ENCODE measurements at regions not wholly inside any gene's neighbourhood (a gene's known extent, or its start where the extent isn't known, plus 50 kb on each side); places are given as distances from the start of the nearest gene placed in this dataset.
"Not testable (repeated sequence)": the region's sequence is repeated elsewhere in the genome, so short reads cannot be mapped to it uniquely, and the experiment has no call there.

DNA sequence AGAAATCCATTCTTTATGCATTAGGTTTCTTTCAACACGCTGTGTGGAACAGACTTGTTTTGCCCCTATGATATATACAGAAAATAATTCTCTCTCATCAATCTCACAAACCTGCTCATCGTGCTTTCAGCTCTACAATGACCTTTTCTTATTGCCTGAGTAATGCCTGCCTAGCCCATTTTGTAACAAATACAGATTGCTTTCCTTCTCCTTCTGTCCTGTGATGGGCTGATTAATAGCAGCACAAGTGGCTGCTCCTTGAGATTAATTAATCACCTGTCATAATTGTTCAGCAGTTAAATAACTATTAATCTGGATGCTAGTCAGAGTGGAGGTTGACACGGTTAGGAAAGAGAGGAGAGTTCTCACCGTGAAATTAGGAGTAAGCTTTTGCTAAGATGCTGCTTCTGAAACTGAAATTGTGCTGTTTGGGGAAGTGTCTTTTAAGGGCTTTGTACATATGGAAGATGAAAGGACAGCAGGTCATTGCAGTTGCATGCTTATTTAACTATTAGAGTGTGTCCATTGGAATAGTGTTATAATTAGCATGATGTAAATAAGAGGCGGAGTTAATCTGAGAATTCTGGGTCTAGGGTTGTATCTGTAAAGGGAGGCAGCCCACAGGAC, 1430.5 kb downstream of the FAM181B start:
- DNase-seq (ENCODE audit: low read depth, low spot score) = no peak

DNA sequence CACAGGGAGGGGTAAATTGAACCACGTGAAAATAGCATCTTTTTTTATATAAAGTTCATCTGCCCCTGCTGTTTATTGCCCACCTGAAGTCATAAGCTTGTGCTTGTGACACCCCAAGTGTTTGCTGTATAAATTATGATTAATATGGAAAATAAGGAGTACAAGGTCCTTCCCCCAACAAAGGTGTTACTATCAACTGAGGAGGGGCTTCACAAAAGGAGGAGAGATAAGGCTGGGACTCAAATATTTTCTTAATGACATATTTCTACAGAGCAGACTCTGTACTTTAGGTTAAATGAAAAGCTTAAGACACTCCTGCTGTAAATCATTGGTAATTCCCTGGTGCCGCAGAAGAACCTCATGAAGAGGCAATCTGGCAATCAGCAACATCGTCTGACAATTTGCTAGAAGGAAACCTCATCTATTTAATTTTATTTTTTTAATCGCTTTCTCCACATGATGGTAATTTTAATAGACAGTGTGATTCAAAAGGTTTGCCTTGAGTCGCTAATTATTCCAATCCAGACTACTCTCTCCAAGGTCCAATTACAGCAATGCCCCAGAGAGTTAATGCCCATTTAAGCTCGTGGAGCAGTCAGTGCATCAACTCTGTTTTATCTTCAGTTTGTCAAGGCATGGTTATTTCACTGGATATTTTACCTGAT, 1432.4 kb downstream of the FAM181B start:
- no peak for DNase-seq (ENCODE audit: low read depth, low spot score)

- no peak for DNase-seq (ENCODE audit: low read depth, low spot score)
Measured at GRCh38 chr11:81286959-81287358, 1446.7 kb downstream of the FAM181B start.

GRCh38 chr11:81286550-81286949, 1447.1 kb downstream of the FAM181B start:
- no peak for DNase-seq (ENCODE audit: low read depth, low spot score)

GRCh38 chr11:81280228-81280627, 1453.4 kb downstream of the FAM181B start:
- not testable (repeated sequence) for DNase-seq (ENCODE audit: low read depth, low spot score)

- no peak for DNase-seq (ENCODE audit: low read depth, low spot score)
Measured at GRCh38 chr11:81278991-81279390, 1454.7 kb downstream of the FAM181B start.

DNA sequence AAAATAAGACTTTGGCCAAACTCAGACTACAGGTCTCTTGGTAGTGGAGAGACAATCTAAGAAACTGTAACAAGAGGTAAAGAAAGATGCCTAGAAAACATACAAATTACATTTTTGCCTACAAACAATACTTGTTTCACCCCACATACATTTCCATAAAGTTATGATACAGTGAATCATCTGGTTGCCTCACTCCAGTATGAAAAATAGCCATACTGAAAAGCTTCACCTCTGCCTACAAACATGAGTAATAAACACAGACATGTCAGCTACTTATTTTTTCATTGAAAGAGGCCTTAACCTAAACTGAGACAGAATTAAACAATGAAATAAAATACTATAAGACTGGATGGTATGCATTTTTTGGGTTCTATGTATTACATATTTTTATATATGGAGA, 1463.0 kb downstream of the FAM181B start:
- DNase-seq (ENCODE audit: low read depth, low spot score) = no peak

- DNase-seq (ENCODE audit: low read depth, low spot score) = no peak
Measured at GRCh38 chr11:81267246-81267645, 1466.4 kb downstream of the FAM181B start.

- DNase-seq (ENCODE audit: low read depth, low spot score) = no peak
Measured at GRCh38 chr11:81259471-81259870, 1474.2 kb downstream of the FAM181B start.

- DNase-seq (ENCODE audit: low read depth, low spot score) = peak; percentile 81
Measured at GRCh38 chr11:81255895-81256294, 1477.8 kb downstream of the FAM181B start.

DNA sequence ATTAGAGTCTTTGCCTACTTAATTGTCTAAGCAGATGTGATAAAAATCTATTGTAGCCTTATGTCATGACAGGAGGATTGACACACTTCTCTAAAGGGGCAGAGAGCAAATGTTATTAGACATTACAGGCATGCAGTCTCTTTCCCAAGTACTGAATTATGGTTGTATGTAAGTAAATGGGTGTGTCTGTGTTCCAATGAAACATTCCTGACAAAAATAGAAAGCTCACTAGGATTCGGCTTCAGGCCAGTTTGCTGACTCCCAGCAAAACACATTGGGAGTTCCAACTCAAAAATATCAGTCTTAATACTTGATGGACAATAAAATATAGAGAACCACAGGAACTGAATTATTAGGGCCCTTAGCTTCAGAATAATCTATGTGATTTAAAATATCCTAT, 1480.4 kb downstream of the FAM181B start:
- no peak for DNase-seq (ENCODE audit: low read depth, low spot score)

GRCh38 chr11:81246941-81247340, 1486.7 kb downstream of the FAM181B start:
- no peak for DNase-seq (ENCODE audit: low read depth, low spot score)

GRCh38 chr11:81245791-81246190, 1487.9 kb downstream of the FAM181B start:
- DNase-seq (ENCODE audit: low read depth, low spot score) = no peak

- DNase-seq (ENCODE audit: low read depth, low spot score) = no peak
Measured at GRCh38 chr11:81241672-81242275, 1491.9 kb downstream of the FAM181B start.

- peak; percentile 80 for DNase-seq (ENCODE audit: low read depth, low spot score)
Measured at GRCh38 chr11:81237139-81237538, 1496.5 kb downstream of the FAM181B start.

GRCh38 chr11:81227409-81227808, 1506.3 kb downstream of the FAM181B start:
- DNase-seq (ENCODE audit: low read depth, low spot score) = not testable (repeated sequence)

DNA sequence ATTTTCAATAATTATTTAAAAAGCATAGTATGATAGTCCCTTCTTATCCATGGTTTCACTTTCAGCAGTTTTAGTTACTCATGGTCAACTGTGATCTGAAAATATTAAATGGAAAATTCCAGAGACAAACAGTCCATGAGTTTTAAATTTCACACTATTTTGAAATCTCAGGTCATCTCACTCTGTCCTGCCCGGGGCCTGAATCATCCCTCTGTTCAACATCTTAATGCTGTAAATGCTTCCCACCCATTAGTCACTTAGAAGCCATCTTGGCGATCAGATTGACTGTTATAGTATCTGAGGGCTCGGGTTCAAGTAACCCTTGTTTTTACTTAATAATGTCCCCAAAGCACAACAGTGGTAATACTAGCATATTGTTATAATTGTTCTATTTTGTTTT, 1509.3 kb downstream of the FAM181B start:
- no peak for DNase-seq (ENCODE audit: low read depth, low spot score)

- DNase-seq (ENCODE audit: low read depth, low spot score) = no peak
Measured at GRCh38 chr11:81222491-81222890, 1511.2 kb downstream of the FAM181B start.

GRCh38 chr11:81220146-81220895, 1513.3 kb downstream of the FAM181B start:
- no peak for DNase-seq (ENCODE audit: low read depth, low spot score)

DNA sequence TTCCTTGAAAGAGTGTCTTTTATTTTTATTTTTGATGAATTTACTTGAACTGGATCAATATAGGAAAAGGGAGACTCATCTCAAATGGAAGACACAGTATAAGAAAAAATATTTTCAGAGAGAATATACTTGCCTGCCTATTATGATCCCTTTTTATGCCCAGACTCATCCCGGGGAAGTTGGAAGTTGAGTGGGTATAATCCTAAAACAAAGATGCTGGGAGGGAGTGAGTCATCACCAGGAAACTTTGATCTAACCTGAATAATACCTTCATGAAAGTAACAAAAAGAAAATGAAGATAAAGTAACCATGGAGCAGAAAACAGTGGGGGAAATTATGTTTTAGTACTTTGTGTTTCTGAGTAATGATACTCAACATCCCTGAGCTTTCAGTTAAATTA, 1514.0 kb downstream of the FAM181B start:
- DNase-seq (ENCODE audit: low read depth, low spot score) = no peak

DNA sequence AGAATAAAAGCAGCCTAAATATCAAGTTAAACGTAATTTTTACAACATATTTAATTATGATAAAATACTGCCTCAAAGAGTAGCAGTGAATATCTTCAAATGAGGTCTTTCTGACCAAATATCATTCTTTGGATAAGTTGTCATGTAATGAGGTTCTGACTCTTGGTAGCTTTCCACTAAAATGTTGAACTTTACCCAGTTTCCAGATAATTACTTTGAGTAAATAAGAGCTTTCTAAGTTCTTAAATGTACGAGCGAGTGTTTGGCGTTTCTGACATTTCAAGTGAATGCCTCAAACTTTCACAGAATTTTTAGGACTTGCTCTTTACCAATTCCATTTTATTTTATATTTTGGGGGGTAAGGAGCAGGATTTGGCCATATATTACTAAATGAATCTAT, 1515.2 kb downstream of the FAM181B start:
- no peak for DNase-seq (ENCODE audit: low read depth, low spot score)

GRCh38 chr11:81211050-81211449, 1522.6 kb downstream of the FAM181B start:
- DNase-seq (ENCODE audit: low read depth, low spot score) = no peak
